Mucosa of rectum (tissue), 2 donors: ENCODE measurements at regions not wholly inside any gene's neighbourhood (a gene's known extent, or its start where the extent isn't known, plus 50 kb on each side); places are given as distances from the start of the nearest gene placed in this dataset.
"Not testable (repeated sequence)": the region's sequence is repeated elsewhere in the genome, so short reads cannot be mapped to it uniquely, and the experiment has no call there.

Experiments used
- H3K27ac ChIP-seq, 2 donors: one replicate each; pipeline ENCODE4 v1.7.0; 2013; ENCODE audit warnings: inconsistent platforms in 2 of 2, low read depth in 2 of 2, low read length in 2 of 2
- H3K27me3 ChIP-seq, 2 donors: one replicate each; pipeline ENCODE4 v1.7.0; 2013; ENCODE audit warnings: low read length in 2 of 2; ENCODE audit not compliant: control insufficient read depth in 2 of 2, insufficient read depth in 2 of 2
- H3K36me3 ChIP-seq, 2 donors: one replicate each; pipeline ENCODE4 v1.7.0; 2013; ENCODE audit warnings: low read length in 2 of 2; ENCODE audit not compliant: control insufficient read depth in 2 of 2, insufficient read depth in 2 of 2
- H3K4me1 ChIP-seq, 2 donors: one replicate each; pipeline ENCODE4 v1.7.0; 2013; ENCODE audit warnings: low read length in 2 of 2, mild to moderate bottlenecking in 1 of 2; ENCODE audit not compliant: control insufficient read depth in 2 of 2, insufficient read depth in 2 of 2
- H3K4me3 ChIP-seq, 2 donors: one replicate each; pipeline ENCODE4 v1.7.0; 2013; ENCODE audit warnings: low read length in 2 of 2
- H3K9ac ChIP-seq, 2 donors: one replicate each; pipeline ENCODE4 v1.7.0; 2013; ENCODE audit warnings: low read length in 2 of 2, low read depth in 1 of 2, mild to moderate bottlenecking in 1 of 2
- H3K9me3 ChIP-seq, 2 donors: one replicate each; pipeline ENCODE4 v1.7.0; 2013; ENCODE audit warnings: low read length in 2 of 2; ENCODE audit not compliant: control insufficient read depth in 2 of 2
- donor health status: healthy.
- donor health status: Normal muscosa, but diverticular disease.

DNA sequence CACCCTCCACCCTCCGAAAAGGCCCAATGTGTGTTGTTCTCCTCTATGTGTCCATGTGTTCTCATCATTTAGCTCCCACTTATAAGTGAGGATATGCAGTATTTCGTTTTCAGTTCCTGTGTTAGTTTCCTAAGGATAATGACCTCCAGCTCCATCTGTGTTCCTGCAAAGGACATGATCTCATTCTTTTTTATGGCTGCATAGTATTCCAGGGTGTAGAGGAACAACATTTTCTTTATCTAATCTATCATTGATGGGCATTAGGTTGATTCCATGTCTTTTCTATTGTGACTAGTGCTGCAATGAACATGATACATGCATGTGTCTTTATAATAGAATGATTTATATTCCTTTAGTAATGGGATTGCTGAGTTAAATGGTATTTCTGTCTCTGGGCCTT is 211.3 kb downstream of the HSD17B3 start:
- not testable (repeated sequence) for H3K4me1 ChIP-seq, H3K9me3 ChIP-seq, H3K27ac ChIP-seq, H3K27me3 ChIP-seq, H3K4me3 ChIP-seq, H3K9ac ChIP-seq, H3K36me3 ChIP-seq

DNA sequence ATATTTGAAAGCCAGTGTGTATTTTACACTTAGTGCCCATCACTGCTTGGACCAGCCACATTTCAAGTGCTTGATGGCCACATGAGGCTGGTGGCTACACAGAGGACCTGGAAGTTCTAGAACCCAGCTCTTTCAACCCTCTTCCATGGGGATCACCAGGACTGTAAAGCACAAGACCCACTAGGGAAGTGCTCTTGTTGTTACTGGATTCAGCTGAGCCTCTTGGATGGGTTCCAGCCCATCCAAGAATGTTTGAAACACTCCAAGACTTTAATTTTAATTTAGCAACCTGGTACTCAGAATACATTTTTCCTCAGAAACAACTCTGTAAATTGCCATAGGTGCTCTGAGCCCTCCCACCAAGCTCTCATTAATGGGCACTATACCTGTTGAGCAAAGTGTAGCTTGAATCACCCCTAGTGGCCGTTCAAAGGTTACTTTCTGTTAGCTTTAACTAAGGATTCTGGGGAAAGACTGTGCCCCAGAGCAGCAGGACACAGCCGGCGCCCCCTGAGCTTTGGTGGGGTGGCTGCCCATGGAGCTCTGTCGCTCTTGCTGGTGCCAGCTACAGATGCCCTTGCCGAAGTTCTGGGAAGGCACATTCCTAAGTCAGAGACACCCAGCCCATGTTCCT is 212.4 kb downstream of the HSD17B3 start:
- no peak overlapping the region for H3K4me3 ChIP-seq
- H3K36me3 ChIP-seq, result no peaks in the 10 kb centered on the region
- no peaks in the 10 kb centered on the region for H3K4me1 ChIP-seq
- no peaks in the 10 kb centered on the region for H3K27me3 ChIP-seq
- H3K27ac ChIP-seq, result no peak overlapping the region
- H3K9ac ChIP-seq, result no peak overlapping the region
- no peaks in the 10 kb centered on the region for H3K9me3 ChIP-seq

DNA sequence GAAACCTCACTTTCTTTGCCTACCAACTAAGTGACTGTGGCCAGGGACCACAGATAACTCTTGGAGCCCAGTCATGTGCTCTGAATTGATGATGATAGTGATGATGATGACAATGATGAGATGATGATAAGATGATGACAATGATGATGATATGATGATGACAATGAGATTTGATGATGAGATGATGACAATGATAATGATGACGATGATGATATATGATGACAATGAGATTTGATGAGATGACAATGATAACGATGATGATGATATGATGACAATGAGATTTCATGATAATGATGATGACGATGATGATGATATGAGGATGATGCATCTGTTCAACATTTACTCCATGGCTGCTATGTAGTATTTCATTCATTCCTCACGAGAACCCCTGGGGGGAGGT is 213.0 kb downstream of the ERCC6L2 start:
- H3K36me3 ChIP-seq, result no peaks in the 10 kb centered on the region
- H3K27ac ChIP-seq, result no peak overlapping the region
- no peak overlapping the region for H3K4me3 ChIP-seq
- no peak overlapping the region for H3K9ac ChIP-seq
- no peaks in the 10 kb centered on the region for H3K4me1 ChIP-seq
- no peaks in the 10 kb centered on the region for H3K9me3 ChIP-seq
- H3K27me3 ChIP-seq, result no peaks in the 10 kb centered on the region

DNA sequence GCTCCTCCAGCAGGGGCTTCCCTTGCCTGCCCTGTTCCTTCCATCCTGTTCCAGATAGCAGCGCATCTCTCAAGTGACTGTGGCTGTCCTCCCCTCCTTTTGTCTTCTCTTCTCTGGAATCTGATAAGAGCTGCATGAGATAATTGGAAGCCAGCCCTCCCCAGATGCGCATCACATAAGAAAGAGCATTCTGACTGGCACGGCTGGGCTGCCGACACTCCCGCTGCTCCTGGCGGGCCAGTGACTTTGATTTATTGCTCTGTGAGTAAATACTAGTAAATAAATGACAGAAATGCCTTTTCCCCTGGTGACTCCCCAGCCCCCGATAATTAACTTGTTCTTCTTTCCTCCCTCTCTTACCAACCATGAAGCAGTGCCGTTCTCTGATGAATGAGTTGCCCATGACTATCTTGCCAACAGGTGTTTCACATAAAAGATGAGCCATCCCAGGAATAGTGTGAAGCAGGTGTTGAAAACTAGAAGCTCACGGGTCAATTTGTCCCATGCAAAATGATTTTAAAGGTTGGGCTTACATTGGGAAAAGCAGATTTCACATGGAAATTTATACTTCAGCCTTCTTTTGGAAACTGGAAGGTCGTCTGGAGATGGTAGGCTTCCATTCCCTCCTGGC is 212.3 kb downstream of the ERCC6L2 start:
- Histone ChIP-seq H3K4me3 (no peak overlapping the region), H3K9me3 (no peaks in the 10 kb centered on the region), H3K9ac (no peak overlapping the region), H3K27ac (no peak overlapping the region), H3K27me3 (no peaks in the 10 kb centered on the region), H3K36me3 (no peaks in the 10 kb centered on the region), H3K4me1 (no peaks in the 10 kb centered on the region)

DNA sequence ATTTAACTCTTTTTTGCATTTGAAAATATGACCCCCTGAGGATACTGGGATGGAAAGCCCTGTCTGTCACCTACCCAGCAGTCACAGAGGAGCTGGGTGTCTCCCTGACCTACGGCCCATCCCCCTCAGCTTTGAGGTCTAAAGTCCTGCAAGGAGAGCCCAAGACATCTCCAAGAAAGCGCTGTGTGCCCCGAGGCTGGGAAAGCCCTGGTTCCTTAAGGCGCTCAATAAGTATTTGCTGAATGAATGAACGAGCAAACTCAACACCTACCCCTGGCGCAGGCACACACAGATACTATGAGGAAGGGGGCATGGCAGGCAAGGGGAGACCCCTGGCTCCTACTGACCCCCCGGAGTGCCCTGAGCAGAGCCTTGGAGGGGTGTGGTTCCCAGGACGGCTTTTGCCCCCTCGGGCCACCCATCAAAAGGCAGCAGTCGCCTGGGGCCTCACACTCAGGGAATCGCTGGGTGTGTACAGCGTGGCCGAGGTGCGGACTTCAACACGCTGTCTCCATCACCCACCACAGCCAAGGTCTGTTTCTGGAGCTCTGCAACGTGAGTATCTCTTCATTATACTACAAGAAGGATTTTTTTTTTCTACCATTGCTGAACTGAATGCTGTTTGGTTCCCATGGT is 211.6 kb downstream of the ERCC6L2 start:
- Histone ChIP-seq H3K4me1 (no peaks in the 10 kb centered on the region), H3K9ac (no peak overlapping the region), H3K27me3 (no peaks in the 10 kb centered on the region), H3K4me3 (no peak overlapping the region), H3K36me3 (no peaks in the 10 kb centered on the region), H3K9me3 (no peaks in the 10 kb centered on the region), H3K27ac (no peak overlapping the region)

DNA sequence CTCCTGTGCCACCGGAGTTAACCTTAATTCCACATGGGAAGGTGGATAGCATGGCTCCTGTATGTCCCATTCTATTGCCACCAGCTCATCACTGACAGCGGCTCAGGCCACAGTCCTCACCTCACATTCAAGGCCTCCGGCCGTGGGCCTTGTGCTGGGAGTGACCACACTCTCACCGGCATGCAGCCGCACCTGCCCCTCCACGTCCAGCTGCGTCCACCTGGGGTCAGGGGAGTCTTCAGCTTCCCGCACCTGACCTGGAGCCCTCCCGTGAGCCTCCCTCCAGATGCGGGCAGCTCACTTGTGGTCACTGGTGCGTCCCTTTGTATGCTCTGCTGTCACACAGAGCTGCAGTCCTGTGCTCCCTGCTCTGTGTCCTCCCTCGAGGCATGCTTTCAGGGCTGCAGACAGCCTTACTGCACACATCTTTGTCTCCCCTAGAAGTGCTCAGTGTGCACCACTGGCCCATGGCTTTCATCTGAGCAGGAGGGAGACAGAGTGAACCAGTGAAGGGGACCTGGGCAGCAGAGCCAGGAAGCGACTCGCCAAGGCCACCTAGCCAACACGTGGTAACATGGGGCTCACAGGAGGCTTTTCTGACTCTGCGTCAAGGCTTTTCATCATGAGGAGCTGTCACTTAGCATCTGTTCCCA is 210.1 kb downstream of the ERCC6L2 start:
- H3K9me3 ChIP-seq, result no peaks in the 10 kb centered on the region
- H3K27me3 ChIP-seq, result no peaks in the 10 kb centered on the region
- no peak overlapping the region for H3K27ac ChIP-seq
- no peak overlapping the region for H3K9ac ChIP-seq
- no peaks in the 10 kb centered on the region for H3K36me3 ChIP-seq
- H3K4me1 ChIP-seq, result no peaks in the 10 kb centered on the region
- no peak overlapping the region for H3K4me3 ChIP-seq

DNA sequence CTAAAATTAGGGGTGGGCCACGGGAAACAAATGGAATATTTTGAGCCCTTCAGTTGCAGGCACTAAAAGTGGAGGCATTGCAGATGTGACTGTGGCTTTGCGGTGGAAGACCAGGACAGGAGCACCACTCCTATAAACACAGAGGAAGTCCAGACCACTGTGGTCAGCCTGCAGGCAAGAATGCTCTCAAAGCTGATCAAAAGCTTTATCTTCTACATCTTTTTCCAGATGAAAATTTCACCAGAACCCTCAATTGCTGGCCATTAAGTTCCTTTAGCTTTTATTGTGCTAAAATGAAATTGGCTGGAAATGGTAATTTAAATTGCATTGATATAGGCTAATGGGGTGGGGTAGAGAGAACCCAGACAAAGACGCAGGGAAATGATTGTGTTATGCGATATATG is 208.8 kb downstream of the ERCC6L2 start:
- H3K27ac ChIP-seq, result no peak overlapping the region
- no peaks in the 10 kb centered on the region for H3K9me3 ChIP-seq
- no peaks in the 10 kb centered on the region for H3K27me3 ChIP-seq
- H3K4me1 ChIP-seq, result no peaks in the 10 kb centered on the region
- no peak overlapping the region for H3K9ac ChIP-seq
- H3K4me3 ChIP-seq, result no peak overlapping the region
- no peaks in the 10 kb centered on the region for H3K36me3 ChIP-seq

DNA sequence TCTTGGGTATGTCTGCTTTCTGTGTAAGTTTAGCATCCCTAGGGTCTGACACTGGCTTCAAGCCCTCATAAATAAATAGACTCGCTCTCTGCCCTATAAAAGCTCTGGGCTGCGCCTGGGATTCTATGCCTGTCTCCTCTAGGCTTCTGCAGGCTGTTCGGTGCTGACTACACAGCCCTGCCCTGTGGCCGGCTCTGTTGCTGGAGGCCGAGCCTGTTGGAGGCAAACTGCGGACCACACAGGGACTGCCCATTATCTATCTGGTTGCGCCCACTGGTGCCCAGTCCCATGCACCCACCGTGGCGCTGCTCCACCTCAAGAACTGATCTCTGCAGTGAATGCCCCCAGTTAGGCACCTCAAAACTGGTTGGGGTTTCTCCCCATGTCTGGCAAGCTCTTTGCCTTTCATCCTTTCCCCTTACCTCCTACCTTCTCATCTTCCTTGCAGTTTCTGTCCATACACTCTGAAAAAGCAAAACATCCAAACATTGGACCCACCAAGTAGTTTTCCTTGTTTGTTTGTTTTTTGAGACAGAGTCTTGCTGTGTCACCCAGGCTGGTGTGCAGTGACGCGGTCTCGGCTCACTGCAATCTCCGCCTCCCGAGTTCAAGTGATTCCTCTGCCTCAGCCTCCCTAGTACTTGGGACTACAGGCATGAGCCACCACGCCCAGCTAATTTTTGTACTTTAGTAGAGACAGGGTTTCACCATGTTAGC is 207.2 kb downstream of the ERCC6L2 start:
- H3K4me3 ChIP-seq, result no peak overlapping the region
- no peak overlapping the region for H3K27ac ChIP-seq
- no peaks in the 10 kb centered on the region for H3K27me3 ChIP-seq
- H3K9me3 ChIP-seq, result no peaks in the 10 kb centered on the region
- H3K36me3 ChIP-seq, result no peaks in the 10 kb centered on the region
- no peaks in the 10 kb centered on the region for H3K4me1 ChIP-seq
- H3K9ac ChIP-seq, result no peak overlapping the region

DNA sequence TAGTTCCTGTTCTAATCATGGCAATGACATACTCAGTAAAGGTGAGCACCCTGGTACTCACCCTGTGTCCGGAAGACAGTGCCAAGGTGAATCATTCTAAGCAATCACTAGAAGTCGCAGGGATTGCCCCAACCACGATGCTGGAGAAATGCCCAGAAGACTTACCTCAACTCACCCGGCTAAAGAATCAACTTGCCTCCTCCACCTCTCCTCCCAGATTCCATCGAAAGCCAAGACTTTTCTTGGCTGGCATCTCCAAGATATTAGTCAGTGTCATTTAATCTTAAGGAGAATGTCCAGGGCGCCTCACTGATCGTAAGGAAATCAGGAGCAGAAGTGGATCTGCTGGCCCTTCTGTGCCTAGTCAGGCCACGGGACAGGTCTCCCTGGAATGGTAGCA is 204.9 kb downstream of the ERCC6L2 start:
- H3K27ac ChIP-seq, result no peak overlapping the region

DNA sequence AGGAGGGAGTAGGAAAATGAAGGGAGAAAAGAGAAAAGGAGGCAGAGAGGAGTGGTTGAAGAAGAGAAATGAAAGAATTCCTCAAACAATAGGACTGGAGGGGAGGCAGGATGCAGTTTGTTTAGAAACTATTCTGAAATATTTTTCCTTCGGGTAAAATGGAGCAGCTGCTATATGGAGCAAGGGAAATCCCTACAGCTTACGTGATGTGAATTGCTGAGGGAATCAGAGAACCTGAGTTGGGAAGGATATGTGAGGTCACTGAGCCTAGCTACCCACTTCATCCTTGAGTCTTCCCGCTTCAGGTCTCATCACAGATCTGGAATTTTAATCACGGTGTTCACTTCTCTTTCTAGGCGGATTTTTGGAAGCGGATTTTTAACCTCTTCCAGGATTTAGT is 204.3 kb downstream of the ERCC6L2 start:
- H3K4me1 ChIP-seq, result no peaks in the 10 kb centered on the region
- H3K27me3 ChIP-seq, result no peaks in the 10 kb centered on the region
- no peak overlapping the region for H3K27ac ChIP-seq
- no peak overlapping the region for H3K4me3 ChIP-seq
- no peaks in the 10 kb centered on the region for H3K36me3 ChIP-seq
- no peak overlapping the region for H3K9ac ChIP-seq
- H3K9me3 ChIP-seq, result no peaks in the 10 kb centered on the region

More for the DNA sequence above, 204.9 kb downstream of the ERCC6L2 start:
- Histone ChIP-seq H3K9ac (no peak overlapping the region), H3K36me3 (no peaks in the 10 kb centered on the region), H3K27me3 (no peaks in the 10 kb centered on the region), H3K4me1 (no peaks in the 10 kb centered on the region), H3K9me3 (no peaks in the 10 kb centered on the region), H3K4me3 (no peak overlapping the region)
